SK-N-SH (cell line): ENCODE measurements at regions not wholly inside any gene's neighbourhood (a gene's known extent, or its start where the extent isn't known, plus 50 kb on each side); places are given as distances from the start of the nearest gene placed in this dataset.
"Not testable (repeated sequence)": the region's sequence is repeated elsewhere in the genome, so short reads cannot be mapped to it uniquely, and the experiment has no call there.

Experiments
- CTCF ChIP-seq: fragments of 200-600 bp; sonication (generic); IDR thresholded peaks from 2 replicates; pipeline ENCODE4 v1.6.1; 2017; ENCODE audit warnings: antibody characterized with exemption, mild to moderate bottlenecking, moderate library complexity
- EP300 ChIP-seq, 2 experiments: IDR thresholded peaks; 2 replicates each; pipeline versions ENCODE4 v1.4.0 to v1.6.1; 2012; ENCODE audit warnings: borderline replicate concordance in 1 of 2, low read depth in 1 of 2, low read length in 1 of 2
- JUND ChIP-seq: IDR thresholded peaks from 2 replicates; pipeline ENCODE4 v1.4.0; 2012
- MAX ChIP-seq: IDR thresholded peaks from 2 replicates; pipeline ENCODE4 v1.4.0; 2012; ENCODE audit warnings: low read depth
- POLR2AphosphoS5 ChIP-seq: IDR thresholded peaks from 2 replicates; pipeline ENCODE4 v1.6.1; 2012; ENCODE audit warnings: low read depth, low read length
- RAD21 ChIP-seq: IDR thresholded peaks from 2 replicates; pipeline ENCODE4 v1.6.1; 2012; ENCODE audit warnings: mild to moderate bottlenecking, low read length
- SMC3 ChIP-seq: IDR thresholded peaks from 2 replicates; pipeline ENCODE4 v1.6.1; 2012; ENCODE audit warnings: low read depth, low read length, improper control_type of control experiment
- TAF1 ChIP-seq: IDR thresholded peaks from 2 replicates; pipeline ENCODE4 v1.6.1; 2012; ENCODE audit warnings: low read depth, mild to moderate bottlenecking, low read length, moderate library complexity, borderline replicate concordance
- USF2 ChIP-seq: fragments of 150-350 bp; IDR thresholded peaks from 2 replicates; pipeline ENCODE4 v1.6.1; 2017; ENCODE audit warnings: antibody characterized with exemption, low read length, low read depth, borderline replicate concordance

GRCh38 chrX:115888041-115888440 lies 282.5 kb upstream of the AGTR2 start:
- TF ChIP-seq MAX; JUND; RAD21; EP300 (IDR thresholded peaks at IDR 0.05; ENCODE audit: borderline replicate concordance in 1 of 2, low read depth in 1 of 2, low read length in 1 of 2); USF2; POLR2AphosphoS5; SMC3; TAF1: not testable (repeated sequence)
- TF ChIP-seq CTCF, result 0 out of 2 replicates have a peak, but pooled peaks have one; percentile 8
